GM10266 (cell line): ENCODE measurements at regions not wholly inside any gene's neighbourhood (a gene's known extent, or its start where the extent isn't known, plus 50 kb on each side); places are given as distances from the start of the nearest gene placed in this dataset.

ENCODE experiments used
- DNase-seq: peaks from one replicate; pipeline ENCODE4 v3.0.0; 2012; ENCODE audit errors: extremely low spot score
- TF ChIP-seq, protein P1 (sequence below): IDR thresholded peaks from 2 replicates; pipeline ENCODE4 v1.5.1; 2012; ENCODE audit warnings: mild to moderate bottlenecking, low read depth; ENCODE audit not compliant: control insufficient read depth, insufficient read depth; ENCODE audit errors: missing control alignments

DNA sequence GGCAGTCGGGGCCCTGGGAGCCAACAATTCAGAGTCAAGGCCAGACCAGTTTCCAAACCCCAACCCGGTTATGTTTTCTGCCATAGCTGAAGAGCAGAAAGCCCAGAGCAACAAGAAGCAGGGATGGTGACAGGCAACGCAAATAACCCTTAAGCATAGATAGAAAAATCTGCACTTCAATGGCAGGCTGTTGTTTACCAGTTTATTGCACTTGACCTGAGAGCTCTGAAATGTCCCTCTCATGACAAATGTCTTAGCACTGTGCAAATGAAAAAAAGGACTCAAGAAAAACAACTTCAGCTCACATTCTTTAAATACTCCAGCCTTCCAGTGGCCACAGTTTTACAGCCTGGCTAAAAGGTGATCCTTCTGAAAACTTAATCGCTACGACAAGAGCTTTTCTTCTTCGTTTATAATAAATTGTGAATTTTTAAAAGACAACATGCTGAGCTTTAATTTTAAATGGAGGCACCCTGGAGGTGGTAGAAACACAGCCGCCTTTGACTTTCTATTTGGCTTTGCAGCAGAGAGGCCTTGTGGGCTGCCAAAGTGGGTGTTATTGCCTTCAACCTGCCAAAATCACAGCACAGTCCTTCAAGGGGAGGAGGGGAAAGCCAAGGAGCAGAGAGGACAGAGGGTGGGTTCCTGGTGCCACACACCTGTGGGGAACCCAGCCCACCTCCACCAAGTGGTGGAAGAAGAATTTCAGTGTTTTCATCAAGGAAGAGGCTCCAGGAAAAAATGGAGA is 289.5 kb upstream of the CDYL start:
- no peak for DNase-seq
- TF ChIP-seq, protein P1, sequence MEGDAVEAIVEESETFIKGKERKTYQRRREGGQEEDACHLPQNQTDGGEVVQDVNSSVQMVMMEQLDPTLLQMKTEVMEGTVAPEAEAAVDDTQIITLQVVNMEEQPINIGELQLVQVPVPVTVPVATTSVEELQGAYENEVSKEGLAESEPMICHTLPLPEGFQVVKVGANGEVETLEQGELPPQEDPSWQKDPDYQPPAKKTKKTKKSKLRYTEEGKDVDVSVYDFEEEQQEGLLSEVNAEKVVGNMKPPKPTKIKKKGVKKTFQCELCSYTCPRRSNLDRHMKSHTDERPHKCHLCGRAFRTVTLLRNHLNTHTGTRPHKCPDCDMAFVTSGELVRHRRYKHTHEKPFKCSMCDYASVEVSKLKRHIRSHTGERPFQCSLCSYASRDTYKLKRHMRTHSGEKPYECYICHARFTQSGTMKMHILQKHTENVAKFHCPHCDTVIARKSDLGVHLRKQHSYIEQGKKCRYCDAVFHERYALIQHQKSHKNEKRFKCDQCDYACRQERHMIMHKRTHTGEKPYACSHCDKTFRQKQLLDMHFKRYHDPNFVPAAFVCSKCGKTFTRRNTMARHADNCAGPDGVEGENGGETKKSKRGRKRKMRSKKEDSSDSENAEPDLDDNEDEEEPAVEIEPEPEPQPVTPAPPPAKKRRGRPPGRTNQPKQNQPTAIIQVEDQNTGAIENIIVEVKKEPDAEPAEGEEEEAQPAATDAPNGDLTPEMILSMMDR: no peak

DNA sequence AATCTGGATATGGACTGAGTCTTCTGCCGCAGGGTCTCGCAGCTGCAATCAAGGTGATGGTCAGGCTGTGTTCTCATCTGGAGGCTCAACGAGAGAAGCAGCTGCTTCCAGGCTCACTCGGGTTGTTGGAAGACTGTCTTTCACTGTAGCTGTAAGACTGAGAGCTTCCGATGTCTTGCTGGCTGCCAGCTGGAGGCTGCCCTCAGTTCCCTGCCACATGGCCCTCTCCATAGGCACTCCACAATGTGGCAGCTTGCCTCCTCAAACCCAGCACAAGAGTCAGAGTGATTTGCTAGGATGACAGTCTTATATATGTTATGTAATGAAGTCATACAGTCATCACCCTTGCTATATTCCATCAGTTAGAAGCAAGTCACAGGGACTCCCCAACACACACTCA is 290.5 kb upstream of the CDYL start:
- TF ChIP-seq, protein P1: no peak
- no peak for DNase-seq

DNA sequence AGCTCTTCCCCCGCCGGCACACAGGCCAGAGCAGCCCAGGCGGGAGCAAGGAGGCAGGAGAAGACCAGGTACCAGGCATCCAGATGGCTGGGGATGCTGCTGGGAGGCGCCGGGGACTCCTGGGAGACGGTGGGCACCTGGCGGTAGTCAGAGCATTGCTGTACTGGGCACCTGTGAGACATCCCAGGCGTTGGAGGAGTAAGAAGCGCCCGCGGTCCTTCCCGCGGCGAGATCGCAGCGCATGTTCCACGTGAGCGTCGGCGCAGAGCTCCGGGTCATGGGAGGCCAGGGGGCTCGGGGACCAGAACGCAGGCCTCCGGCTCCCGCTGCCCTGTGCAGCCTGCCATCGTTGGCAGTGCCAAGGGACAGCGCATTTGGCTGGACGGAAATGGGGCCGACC is 293.7 kb upstream of the CDYL start:
- TF ChIP-seq, protein P1: no peak
- DNase-seq: no peak

DNA sequence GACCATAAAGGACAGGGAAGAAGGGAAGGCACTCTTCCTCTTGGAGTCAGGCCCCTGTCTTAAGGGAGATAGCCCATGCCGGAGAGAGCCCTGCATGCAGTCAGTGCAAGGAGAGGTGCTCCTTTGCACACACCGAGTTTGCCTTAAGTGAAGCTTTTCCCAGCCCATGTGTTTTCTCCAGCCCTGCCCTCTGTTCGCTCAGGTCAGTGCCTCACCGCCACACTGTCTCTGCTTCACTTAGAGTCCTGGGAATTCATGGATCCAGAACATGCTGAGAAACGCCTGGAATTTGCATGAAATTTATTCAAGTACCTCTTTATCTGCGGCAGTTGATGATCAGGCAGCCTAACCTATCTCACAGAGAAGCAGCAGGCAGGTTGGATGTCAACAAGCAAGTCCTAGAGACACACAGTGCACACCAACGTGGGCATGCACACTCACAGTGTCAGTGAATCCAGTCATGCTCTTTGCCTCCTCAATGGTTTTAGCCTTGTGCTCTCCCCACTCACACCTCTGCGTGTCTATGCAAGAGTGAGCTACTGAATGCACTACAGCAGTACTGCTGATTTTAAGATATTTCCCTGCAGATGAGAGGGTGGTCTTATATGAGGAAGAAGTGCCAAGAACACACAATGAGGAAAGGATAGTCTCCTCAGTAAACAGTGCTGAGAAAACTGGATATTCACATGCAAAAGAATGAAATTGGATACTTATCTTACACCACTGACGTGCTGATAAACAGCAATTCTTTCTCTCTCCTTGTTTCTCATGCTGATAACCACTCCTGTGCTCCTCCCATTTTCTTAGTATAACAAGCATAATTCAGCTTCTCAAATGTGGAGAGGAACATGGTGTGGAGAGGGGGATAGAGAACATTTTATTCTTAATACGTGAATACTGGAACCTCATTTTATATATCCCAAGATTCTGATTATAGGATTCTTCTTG is 295.1 kb upstream of the CDYL start:
- DNase-seq: no peak
- TF ChIP-seq, protein P1: no peak

DNA sequence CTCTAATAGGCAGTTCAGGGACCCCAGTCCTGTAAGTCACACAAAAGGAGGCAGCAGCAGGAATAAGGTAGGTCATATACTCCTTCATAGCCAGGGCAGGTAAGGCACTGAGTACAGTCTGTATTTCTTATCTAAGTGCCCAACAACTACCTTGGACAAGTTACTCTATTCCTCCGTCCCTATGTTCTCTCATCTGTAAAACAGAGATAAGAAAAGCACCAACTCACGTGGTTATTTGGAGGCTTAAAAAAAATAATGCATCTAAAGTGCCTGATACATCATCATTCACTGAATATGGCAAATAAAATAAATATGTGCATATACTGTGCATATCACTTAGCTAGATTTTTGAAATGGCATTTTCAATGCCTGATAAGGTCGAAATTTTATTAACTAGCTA is 298.1 kb upstream of the CDYL start:
- TF ChIP-seq, protein P1: no peak
- no peak for DNase-seq

DNA sequence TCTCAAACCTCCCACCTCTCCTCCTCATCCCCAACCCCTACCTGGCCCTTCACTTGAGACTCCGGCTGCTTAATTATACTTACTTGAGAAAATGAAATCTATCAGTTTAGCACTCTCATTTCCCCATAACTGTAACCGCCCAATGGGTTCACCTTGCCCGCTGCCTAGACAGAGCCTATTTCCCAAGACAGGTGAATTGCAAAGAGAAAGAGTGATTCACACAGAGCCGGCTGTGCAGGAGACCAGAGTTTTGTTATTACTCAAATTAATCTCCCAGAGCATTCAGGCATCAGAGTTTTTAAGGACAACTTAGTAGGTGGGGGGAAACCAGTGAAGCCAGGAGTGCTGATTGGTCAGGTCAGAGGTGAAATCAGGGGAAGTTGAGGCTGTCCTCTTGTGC is 301.4 kb upstream of the CDYL start:
- TF ChIP-seq, protein P1: no peak
- no peak for DNase-seq
